ENCODE measurements at regions not wholly inside any gene's neighbourhood (a gene's known extent, or its start where the extent isn't known, plus 50 kb on each side); places are given as distances from the start of the nearest gene placed in this dataset.

DNA sequence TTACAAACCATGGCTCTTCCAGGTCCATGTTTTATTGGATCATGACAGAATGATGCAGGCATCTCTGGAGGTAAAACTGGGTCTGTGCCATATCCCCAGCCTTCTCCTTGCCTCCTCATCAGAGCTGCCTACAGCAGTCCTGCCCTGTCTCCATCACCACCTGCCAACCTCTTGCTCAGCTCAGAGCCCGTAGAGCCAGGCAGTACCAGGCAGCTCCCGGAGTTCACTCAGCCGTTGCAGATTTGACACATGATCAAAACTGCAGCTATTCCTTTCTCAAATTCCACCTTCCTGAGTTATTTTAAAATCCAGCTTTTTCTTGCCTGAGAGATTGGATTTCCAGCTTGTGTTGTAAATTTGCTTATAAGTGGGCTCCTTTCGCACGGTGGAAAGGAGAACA lies 218.2 kb upstream of the CELF4 start:
- TF ChIP-seq POLR2A (IDR thresholded peaks at IDR 0.05) (no peak), POLR2AphosphoS5 (IDR thresholded peaks at IDR 0.05) (no peak)
- TF ChIP-seq, protein P1, sequence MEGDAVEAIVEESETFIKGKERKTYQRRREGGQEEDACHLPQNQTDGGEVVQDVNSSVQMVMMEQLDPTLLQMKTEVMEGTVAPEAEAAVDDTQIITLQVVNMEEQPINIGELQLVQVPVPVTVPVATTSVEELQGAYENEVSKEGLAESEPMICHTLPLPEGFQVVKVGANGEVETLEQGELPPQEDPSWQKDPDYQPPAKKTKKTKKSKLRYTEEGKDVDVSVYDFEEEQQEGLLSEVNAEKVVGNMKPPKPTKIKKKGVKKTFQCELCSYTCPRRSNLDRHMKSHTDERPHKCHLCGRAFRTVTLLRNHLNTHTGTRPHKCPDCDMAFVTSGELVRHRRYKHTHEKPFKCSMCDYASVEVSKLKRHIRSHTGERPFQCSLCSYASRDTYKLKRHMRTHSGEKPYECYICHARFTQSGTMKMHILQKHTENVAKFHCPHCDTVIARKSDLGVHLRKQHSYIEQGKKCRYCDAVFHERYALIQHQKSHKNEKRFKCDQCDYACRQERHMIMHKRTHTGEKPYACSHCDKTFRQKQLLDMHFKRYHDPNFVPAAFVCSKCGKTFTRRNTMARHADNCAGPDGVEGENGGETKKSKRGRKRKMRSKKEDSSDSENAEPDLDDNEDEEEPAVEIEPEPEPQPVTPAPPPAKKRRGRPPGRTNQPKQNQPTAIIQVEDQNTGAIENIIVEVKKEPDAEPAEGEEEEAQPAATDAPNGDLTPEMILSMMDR (IDR thresholded peaks at IDR 0.05) = no peak

Measured in sigmoid colon (tissue), 4 donors.